GM10847 (cell line): ENCODE measurements at regions not wholly inside any gene's neighbourhood (a gene's known extent, or its start where the extent isn't known, plus 50 kb on each side); places are given as distances from the start of the nearest gene placed in this dataset.

ENCODE experiments used
- POLR2A ChIP-seq: IDR thresholded peaks from 2 replicates; pipeline ENCODE4 v1.6.1; 2011; ENCODE audit not compliant: insufficient read length; ENCODE audit errors: extremely low read depth

DNA sequence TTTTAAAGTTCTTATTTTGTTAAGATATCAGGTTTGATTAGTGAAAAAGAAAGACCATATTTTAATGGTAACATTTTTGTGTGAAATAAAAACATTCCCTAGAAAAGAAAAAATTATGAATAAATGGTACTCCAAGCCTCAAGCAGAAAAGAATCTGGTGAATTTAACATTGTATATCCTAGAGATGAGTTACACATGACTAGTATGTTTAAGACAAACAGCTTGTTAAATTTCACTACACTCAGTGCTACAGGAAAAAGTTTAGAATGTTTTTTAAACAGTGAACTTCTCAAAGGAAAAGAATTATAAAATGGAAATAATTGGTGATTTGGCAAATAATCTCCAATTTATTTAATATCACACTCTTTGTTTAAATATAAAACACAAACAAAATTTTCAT, 222.7 kb upstream of the MCHR2 start:
- no peak for TF ChIP-seq POLR2A

DNA sequence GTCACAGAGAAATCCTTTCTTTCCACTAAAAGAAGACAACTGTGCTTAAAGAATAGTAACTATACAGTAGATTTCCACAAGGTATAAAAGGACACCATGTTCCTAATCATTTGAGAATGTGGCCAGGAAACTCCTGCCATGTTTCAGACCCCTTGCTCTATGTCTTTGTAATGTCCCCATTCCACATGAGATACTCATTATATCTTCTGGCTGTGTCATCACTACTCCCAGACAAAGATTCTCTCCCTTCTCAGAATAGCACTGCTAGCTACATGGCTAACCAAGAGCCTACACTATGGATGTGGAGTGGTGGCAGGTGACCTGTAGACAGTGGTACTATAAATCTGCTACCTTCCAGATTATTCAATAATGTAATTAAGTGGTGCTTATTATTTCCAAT, 218.1 kb upstream of the MCHR2 start:
- no peak for TF ChIP-seq POLR2A

DNA sequence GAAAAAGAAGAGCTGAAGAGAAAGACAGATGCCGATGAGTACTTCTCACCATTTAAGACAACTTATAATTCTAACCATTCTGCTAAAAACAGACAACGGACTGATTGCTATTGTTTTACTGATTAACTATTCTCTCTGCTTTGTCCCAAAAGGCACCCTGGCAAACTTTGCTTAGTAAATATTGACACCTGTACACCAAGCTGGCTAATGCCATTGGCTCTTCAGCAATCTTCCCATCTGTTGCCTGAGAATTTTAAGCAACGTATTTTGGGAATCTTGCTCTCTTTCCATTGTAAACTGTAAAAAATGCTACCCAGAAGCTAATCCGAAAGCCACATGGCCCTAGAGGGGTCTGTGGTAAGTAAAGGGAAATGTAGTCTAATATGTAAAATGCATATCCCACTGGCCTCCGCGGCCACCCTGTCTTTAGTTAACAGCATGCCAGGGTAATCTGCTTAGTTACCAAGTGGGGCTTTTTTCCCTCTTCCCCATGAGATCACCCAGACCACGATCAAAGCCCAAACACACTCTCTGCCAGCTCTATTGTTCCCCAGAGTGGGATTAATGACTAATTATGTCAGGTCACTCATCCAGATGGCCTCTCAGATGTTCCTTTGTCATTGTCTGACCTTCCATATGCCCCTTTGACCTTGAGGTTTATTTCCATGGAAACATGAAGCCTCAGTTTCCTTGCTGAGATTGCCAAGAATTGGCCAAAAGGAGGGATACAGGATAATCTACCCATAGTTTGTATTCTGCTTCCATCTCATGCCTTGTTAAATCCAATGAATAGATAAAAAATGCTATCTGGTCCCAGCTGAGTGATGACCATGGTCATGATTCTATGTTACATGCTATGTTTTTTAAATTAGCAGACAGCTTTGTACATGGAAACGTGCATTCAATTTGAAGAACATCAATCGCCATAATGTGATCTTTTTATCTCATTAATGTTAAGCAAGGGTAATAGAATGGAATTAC, 216.4 kb upstream of the MCHR2 start:
- no peak for TF ChIP-seq POLR2A

- no peak for TF ChIP-seq POLR2A
These were observed 215.5 kb upstream of the MCHR2 start for GRCh38 chr6:100209323-100210136.

DNA sequence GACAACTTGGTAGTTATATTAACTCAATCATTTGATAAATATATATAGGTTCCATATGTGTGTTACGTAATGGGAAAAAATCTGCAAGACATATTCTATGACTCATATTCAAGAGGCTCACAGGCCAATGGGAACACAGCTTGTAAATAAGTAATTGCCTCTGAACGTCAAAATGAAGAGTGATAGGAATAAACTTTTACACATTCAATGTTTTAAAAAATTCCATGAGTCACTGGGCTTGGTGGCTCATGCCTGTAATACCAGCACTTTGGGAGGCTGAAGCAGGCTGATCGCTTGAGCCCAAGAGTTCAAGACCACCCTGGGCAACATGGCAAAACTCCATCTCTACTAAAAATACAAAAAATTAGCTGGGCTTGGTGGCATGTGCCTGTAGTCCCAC, 209.4 kb upstream of the MCHR2 start:
- no peak for TF ChIP-seq POLR2A

DNA sequence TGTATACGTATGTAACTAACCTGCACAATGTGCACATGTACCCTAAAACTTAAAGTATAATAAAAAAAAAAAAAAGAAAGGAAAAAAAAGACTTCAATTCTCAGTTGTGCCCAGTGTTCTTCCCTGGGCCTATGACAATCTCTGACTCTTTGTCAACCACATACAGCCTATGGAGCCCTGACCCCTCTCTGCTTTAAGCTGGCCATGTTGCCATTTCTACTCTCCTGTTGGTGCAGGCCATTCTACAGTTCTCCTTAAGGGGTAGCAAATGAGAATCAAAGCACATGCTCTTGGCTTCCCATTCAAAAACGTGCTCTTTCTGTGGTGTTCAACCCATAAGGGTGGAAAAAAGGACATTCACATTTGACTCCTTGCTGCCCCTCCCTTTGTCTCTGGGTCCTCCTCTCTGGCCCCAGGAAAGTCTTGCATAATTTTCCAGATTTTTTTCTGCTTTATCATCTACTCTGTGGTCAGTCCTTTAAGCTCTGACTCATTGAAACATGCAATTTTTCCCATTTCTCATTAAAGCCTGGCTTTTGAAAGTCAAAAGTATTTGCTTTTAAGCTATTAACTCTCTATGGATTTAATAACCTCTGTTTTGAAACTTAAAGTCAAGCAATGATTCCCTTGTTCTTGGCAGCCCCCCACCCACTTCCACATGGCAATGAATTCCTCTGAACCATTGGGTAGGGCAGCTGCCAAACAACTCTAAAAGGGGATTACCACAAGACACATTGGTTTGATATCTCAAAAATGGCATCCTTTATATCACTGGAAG, 208.6 kb upstream of the MCHR2 start:
- no peak for TF ChIP-seq POLR2A

DNA sequence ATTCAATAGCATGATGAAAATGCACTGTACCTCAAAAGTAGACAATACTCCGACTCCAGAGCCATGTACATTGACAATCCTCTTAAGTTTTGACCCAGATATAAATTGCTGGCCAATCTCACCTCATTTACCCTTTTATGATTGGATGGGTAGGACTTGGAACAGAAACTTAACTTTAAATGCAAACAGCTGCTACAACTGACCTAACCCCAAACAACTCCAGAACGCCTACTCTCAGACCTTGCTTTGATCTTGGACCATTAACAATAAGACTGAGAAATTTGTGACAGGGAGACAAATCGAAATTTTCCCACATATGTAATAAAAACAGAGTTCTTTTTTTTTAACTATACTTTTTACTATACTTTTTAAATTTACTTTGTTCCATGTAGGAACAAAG, 200.5 kb upstream of the MCHR2 start:
- no peak for TF ChIP-seq POLR2A

GRCh38 chr6:100188754-100189153, 194.7 kb upstream of the MCHR2 start:
- no peak for TF ChIP-seq POLR2A

DNA sequence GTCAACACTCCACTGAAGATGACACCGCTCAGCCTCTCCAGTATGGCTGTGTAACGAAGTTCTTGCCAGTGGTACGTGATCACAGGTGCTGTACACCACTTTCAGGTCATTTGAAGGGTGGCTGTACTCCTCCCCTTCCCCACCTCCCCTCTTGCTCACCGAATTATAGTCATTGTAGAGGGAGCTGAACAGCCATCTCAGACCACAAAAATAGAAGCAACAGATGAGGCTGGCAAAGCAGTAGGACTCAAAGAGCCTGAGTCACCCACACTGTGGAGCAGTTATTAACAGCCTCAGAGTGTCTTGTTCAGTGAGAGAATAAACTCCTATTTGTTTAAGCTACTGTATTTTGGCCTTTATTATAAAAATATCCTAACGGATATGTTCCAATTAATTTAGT, 192.5 kb upstream of the MCHR2 start:
- no peak for TF ChIP-seq POLR2A

GRCh38 chr6:100185615-100186014, 191.6 kb upstream of the MCHR2 start:
- no peak for TF ChIP-seq POLR2A

DNA sequence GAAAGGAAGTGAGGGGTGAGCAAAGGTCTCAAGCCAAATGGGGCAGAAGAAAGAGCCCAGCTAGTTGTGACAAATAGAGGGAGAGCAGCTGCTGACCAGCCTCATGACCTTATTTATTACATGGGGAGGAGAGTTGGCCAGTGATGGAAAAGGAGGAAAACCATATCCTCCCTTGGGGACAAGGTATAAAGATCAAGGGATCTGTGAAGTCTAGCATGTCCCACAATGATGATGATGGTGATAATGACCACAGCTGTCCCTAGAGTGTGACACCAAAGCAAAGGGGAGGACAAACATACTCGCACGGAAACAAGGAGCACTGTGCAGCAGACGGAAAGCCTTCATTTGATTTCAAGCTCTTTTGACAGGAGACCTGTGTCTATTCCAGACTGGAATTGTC, 190.4 kb upstream of the MCHR2 start:
- TF ChIP-seq POLR2A, result no peak

- TF ChIP-seq POLR2A, result no peak
These were observed 188.3 kb upstream of the MCHR2 start for GRCh38 chr6:100182313-100182712.

DNA sequence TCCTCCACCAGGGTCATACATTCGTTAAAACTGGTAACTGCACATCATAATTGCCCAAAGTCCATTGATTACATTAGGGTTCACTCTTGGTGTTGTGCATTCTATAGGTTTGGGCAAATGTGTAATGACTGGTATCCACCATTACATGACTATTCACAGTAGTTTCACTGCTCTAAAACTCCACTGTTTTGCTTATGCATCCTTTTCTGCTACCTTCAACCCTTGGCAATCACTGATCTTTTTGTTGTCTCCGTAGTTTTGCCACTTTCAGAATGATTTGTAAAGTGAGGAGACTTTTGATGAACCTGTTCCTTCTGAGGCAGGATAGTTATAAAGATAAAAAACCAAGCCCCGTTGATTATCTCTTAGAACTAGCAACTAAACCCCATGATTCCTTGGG, 187.3 kb upstream of the MCHR2 start:
- no peak for TF ChIP-seq POLR2A

GRCh38 chr6:100179576-100179975, 185.6 kb upstream of the MCHR2 start:
- TF ChIP-seq POLR2A, result no peak

- TF ChIP-seq POLR2A, result no peak
These were observed 183.9 kb upstream of the MCHR2 start for GRCh38 chr6:100177956-100178355.

DNA sequence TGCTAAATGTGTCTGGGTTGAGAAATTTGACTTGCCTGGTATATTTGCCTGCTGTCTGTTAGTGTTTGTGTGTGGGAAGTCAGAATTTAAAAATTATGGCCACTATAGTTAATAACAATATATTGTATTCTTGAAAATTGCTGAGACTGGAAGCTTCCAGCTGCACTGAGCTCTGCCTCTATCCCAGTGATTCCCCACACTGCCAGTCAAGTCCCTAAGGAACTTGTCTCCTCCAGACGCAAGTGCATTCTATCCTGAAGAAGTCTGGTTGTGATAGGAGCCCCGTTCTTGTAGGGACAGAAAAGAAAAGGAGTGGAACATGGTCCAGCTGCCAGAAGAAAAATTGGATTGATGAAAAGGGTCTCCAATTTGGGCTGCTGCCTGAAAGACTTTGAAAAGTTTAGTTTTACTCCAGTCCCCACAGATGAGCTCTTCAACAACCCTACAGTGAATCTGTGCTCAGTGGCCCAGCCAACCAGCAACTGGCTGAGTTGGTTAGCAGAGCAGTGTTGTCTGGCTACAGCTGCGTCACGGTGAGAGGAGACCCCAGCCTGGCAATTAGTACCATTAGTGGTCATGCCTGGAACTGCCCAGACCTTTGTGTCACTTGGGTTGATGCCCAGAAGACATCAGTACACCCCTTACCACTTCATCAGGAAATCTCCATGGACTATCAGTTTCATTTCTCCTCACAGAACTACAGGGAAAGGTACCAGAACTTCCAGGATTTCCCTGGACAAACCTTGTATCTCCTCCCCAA, 183.1 kb upstream of the MCHR2 start:
- TF ChIP-seq POLR2A, result no peak
